H9 (cell line): ENCODE measurements at regions not wholly inside any gene's neighbourhood (a gene's known extent, or its start where the extent isn't known, plus 50 kb on each side); places are given as distances from the start of the nearest gene placed in this dataset.

Experiments used
- DNase-seq: peaks from one replicate; pipeline ENCODE4 v3.0.0-alpha.2; 2017
- H2AFZ ChIP-seq: one replicate; pipeline ENCODE4 v1.6.1; 2013; ENCODE audit warnings: mild to moderate bottlenecking, low read length, control low read depth, moderate library complexity
- H2AK5ac ChIP-seq: 2 replicates; pipeline ENCODE4 v1.6.1; 2013; ENCODE audit warnings: low read length, control low read depth, mixed read lengths; ENCODE audit not compliant: insufficient read length
- H2BK120ac ChIP-seq: one replicate; pipeline ENCODE4 v1.6.1; 2013; ENCODE audit warnings: low read depth, mild to moderate bottlenecking, low read length, control low read depth, inconsistent platforms; ENCODE audit not compliant: poor library complexity, severe bottlenecking
- H2BK12ac ChIP-seq: 2 replicates; pipeline ENCODE4 v1.6.1; 2013; ENCODE audit warnings: low read length, control low read depth, mixed read lengths, low read depth; ENCODE audit not compliant: insufficient read length
- H2BK15ac ChIP-seq: 2 replicates; pipeline ENCODE4 v1.6.1; 2013; ENCODE audit warnings: low read depth, low read length, control low read depth
- H2BK20ac ChIP-seq: one replicate; pipeline ENCODE4 v1.6.1; 2013; ENCODE audit warnings: low read depth, mild to moderate bottlenecking, low read length, control low read depth, inconsistent platforms; ENCODE audit not compliant: poor library complexity, severe bottlenecking
- H2BK5ac ChIP-seq: 2 replicates; pipeline ENCODE4 v1.6.1; 2013; ENCODE audit warnings: low read length, control low read depth, mixed read lengths; ENCODE audit not compliant: insufficient read length
- H3K14ac ChIP-seq: 2 replicates; pipeline ENCODE4 v1.6.1; 2013; ENCODE audit warnings: low read length, control low read depth; ENCODE audit not compliant: insufficient read depth
- H3K18ac ChIP-seq: 2 replicates; pipeline ENCODE4 v1.6.1; 2013; ENCODE audit warnings: low read depth, mild to moderate bottlenecking, mixed read lengths, low read length, control low read depth; ENCODE audit not compliant: insufficient read length
- H3K23ac ChIP-seq: 2 replicates; pipeline ENCODE4 v1.6.1; 2013; ENCODE audit warnings: low read length, control low read depth, mixed read lengths, low read depth; ENCODE audit not compliant: insufficient read length
- H3K23me2 ChIP-seq: 2 replicates; pipeline ENCODE4 v1.6.1; 2013; ENCODE audit warnings: low read depth, mild to moderate bottlenecking, mixed read lengths, low read length, control low read depth; ENCODE audit not compliant: insufficient read length, poor library complexity, severe bottlenecking
- H3K27ac ChIP-seq: 2 replicates; pipeline ENCODE4 v1.5.1; 2013; ENCODE audit warnings: low read length, control low read depth, mixed read lengths, low read depth; ENCODE audit not compliant: insufficient read length
- H3K27me3 ChIP-seq: 2 replicates; pipeline ENCODE4 v1.6.1; 2013; ENCODE audit warnings: low read length, control low read depth, inconsistent platforms; ENCODE audit not compliant: insufficient read depth
- H3K4ac ChIP-seq: 2 replicates; pipeline ENCODE4 v1.6.1; 2013; ENCODE audit warnings: low read depth, mild to moderate bottlenecking, control low read depth, inconsistent platforms, low read length, moderate library complexity
- H3K4me1 ChIP-seq: 2 replicates; pipeline ENCODE4 v1.6.1; 2013; ENCODE audit warnings: low read length, control low read depth, inconsistent platforms; ENCODE audit not compliant: insufficient read depth
- H3K4me2 ChIP-seq: 2 replicates; pipeline ENCODE4 v1.6.1; 2013; ENCODE audit warnings: low read length, control low read depth, mixed read lengths; ENCODE audit not compliant: insufficient read length, insufficient read depth
- H3K56ac ChIP-seq: 2 replicates; pipeline ENCODE4 v1.6.1; 2013; ENCODE audit warnings: low read depth, mild to moderate bottlenecking, mixed read lengths, low read length, control low read depth; ENCODE audit not compliant: insufficient read length
- H3K79me1 ChIP-seq: 2 replicates; pipeline ENCODE4 v1.6.1; 2013; ENCODE audit warnings: low read depth, mild to moderate bottlenecking, moderate library complexity, low read length, control low read depth, inconsistent platforms; ENCODE audit not compliant: insufficient read depth, poor library complexity, severe bottlenecking
- H3K79me2 ChIP-seq: 2 replicates; pipeline ENCODE4 v1.6.1; 2013; ENCODE audit warnings: low read length, control low read depth, inconsistent platforms; ENCODE audit not compliant: insufficient read depth
- H3K9ac ChIP-seq: 2 replicates; pipeline ENCODE4 v1.6.1; 2013; ENCODE audit warnings: low read length, control low read depth, mixed read lengths; ENCODE audit not compliant: insufficient read length; ENCODE audit errors: extremely low read depth
- H3K9me3 ChIP-seq: one replicate; pipeline ENCODE4 v1.6.1; 2013; ENCODE audit warnings: low read depth, low read length, inconsistent platforms; ENCODE audit not compliant: control insufficient read depth
- H3T11ph ChIP-seq: one replicate; pipeline ENCODE4 v1.6.1; 2013; ENCODE audit warnings: mild to moderate bottlenecking, low read length, control low read depth, inconsistent platforms
- H4K20me1 ChIP-seq: one replicate; pipeline ENCODE4 v1.6.1; 2013; ENCODE audit not compliant: control insufficient read depth, insufficient read length, insufficient read depth
- H4K5ac ChIP-seq: 2 replicates; pipeline ENCODE4 v1.6.1; 2013; ENCODE audit warnings: low read depth, mild to moderate bottlenecking, mixed read lengths, low read length, control low read depth; ENCODE audit not compliant: insufficient read length
- H4K8ac ChIP-seq: replicated peaks from 2 replicates; pipeline ENCODE4 v1.6.1; 2013; ENCODE audit warnings: low read length, control low read depth, mixed read lengths, low read depth; ENCODE audit not compliant: insufficient read length
- H4K91ac ChIP-seq: 2 replicates; pipeline ENCODE4 v1.6.1; 2013; ENCODE audit warnings: low read depth, mild to moderate bottlenecking, moderate library complexity, mixed read lengths, low read length, control low read depth; ENCODE audit not compliant: insufficient read length
- H3K27ac Mint-ChIP-seq, 3 experiments: 2 replicates in 2 of 3; 3 replicates in 1 of 3; pipeline ENCODE4 v1.8.0; 2020 to 2021; ENCODE audit warnings: mixed read lengths in 3 of 3, mild to moderate bottlenecking in 1 of 3, moderate library complexity in 1 of 3
- H3K27me3 Mint-ChIP-seq: 2 replicates; pipeline ENCODE4 v1.8.0; 2021; ENCODE audit warnings: low read depth, mild to moderate bottlenecking, moderate library complexity, mixed read lengths
- H3K36me3 Mint-ChIP-seq, 3 experiments: 2 replicates in 2 of 3; 3 replicates in 1 of 3; pipeline ENCODE4 v1.8.0; 2020 to 2021; ENCODE audit warnings: low read depth in 3 of 3, mixed read lengths in 3 of 3; ENCODE audit not compliant: insufficient read depth in 1 of 3
- H3K4me1 Mint-ChIP-seq, 2 experiments: 2 replicates each; pipeline ENCODE4 v1.8.0; 2020; ENCODE audit warnings: mixed read lengths in 2 of 2
- H3K4me3 Mint-ChIP-seq, 2 experiments: 2 replicates in 1 of 2; 3 replicates in 1 of 2; pipeline ENCODE4 v1.8.0; 2020 to 2021; ENCODE audit warnings: mild to moderate bottlenecking in 2 of 2, mixed read lengths in 2 of 2, moderate library complexity in 1 of 2
- H3K9me3 Mint-ChIP-seq, 2 experiments: 2 replicates in 1 of 2; 3 replicates in 1 of 2; pipeline ENCODE4 v1.8.0; 2020; ENCODE audit warnings: mild to moderate bottlenecking in 2 of 2, mixed read lengths in 2 of 2, moderate library complexity in 1 of 2
- CTCF ChIP-seq: fragments of 200-600 bp; sonication (generic); conservative IDR thresholded peaks from 3 replicates; pipeline ENCODE4 v1.8.0; 2021; ENCODE audit warnings: antibody characterized with exemption, mild to moderate bottlenecking
- WGBS: extraction: QIAGEN DNeasy Blood & Tissue Kit; methylation state at CpG from one replicate; pipeline ENCODE4 v1.1.7; 2013; ENCODE audit warnings: missing lambda C conversion rate, low lambda C conversion rate, mixed read lengths; ENCODE audit not compliant: insufficient read length; ENCODE audit errors: extremely low coverage; 5-methylcytosine and 5-hydroxymethylcytosine counted together

GRCh38 chr5:8851101-8851500, 694.8 kb downstream of the SEMA5A start:
- H2BK120ac ChIP-seq: no peak overlapping the region
- H3K4me1 Mint-ChIP-seq: peaks cover 12 to 20% of the 10 kb centered on the region in 2 experiments
- H3K14ac ChIP-seq: no peak overlapping the region
- no peak overlapping the region for H2BK20ac ChIP-seq
- no peaks in the 10 kb centered on the region for H3K79me2 ChIP-seq
- no peaks in the 10 kb centered on the region; the same call in 1 of the 2 replicates for H3K4me1 ChIP-seq
- H3T11ph ChIP-seq: no peak overlapping the region
- H3K9me3 ChIP-seq: no peaks in the 10 kb centered on the region
- H3K4ac ChIP-seq: no peak overlapping the region
- H2BK12ac ChIP-seq: no peak overlapping the region
- no peak overlapping the region for H3K27ac Mint-ChIP-seq
- no peaks in the 10 kb centered on the region for H3K79me1 ChIP-seq
- H3K27me3 Mint-ChIP-seq: no peaks in the 10 kb centered on the region
- no peak overlapping the region for H3K9ac ChIP-seq
- DNase-seq: no peak
- no peak overlapping the region for H3K23ac ChIP-seq
- no peak overlapping the region for H3K56ac ChIP-seq
- no peak overlapping the region for H2BK15ac ChIP-seq
- no peaks in the 10 kb centered on the region for H4K20me1 ChIP-seq
- H2BK5ac ChIP-seq: no peak overlapping the region
- H3K36me3 Mint-ChIP-seq: no peaks in the 10 kb centered on the region
- no peak overlapping the region for H3K27ac ChIP-seq
- no peak overlapping the region for H3K4me2 ChIP-seq
- H3K4me3 Mint-ChIP-seq: no peak overlapping the region
- no peak overlapping the region for H4K8ac ChIP-seq
- H3K9me3 Mint-ChIP-seq: no peaks in the 10 kb centered on the region; a peak in 2 of 5 replicates
- H2AK5ac ChIP-seq: no peak overlapping the region
- no peak overlapping the region for H4K91ac ChIP-seq
- no peak overlapping the region for H3K18ac ChIP-seq
- no peak overlapping the region for H2AFZ ChIP-seq
- H3K27me3 ChIP-seq: no peaks in the 10 kb centered on the region
- peak; percentile 46 for TF ChIP-seq CTCF
- WGBS: no CpG with 5 or more reads among the region's 2 CpGs
- H3K23me2 ChIP-seq: no peaks in the 10 kb centered on the region
- no peak overlapping the region for H4K5ac ChIP-seq
